ENCODE measurements at regions not wholly inside any gene's neighbourhood (a gene's known extent, or its start where the extent isn't known, plus 50 kb on each side); places are given as distances from the start of the nearest gene placed in this dataset.

DNA sequence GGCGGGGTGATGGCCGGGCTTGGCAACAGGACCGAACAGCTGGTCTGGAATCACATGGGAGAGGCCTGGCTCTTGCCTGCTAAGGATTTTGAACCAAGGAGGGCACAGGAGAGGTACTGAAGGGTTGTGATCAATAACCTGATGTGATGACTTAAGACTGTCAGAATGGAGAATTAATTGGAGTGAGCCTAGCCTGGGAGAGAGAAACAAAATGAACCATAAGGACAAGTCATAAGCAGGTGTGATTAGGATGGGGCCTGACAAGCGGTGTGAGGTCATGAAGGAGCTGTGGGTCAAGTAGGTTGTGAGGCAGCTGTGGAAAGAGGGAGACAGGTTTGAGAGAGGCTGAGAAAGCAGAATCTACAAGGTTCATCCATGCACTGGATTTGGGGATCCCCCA is 104.6 kb downstream of the MED10 start:
- intact Hi-C loops (cut with DNase I) = no loop called here
- WGBS = 78% methylated on average over 4 of the region's 4 CpGs
- ATAC-seq = no peak
- DNase-seq = no peak
- no peak overlapping the region for H3K4me3 ChIP-seq (ENCODE audit: low read length)
- no peak overlapping the region for H3K27ac ChIP-seq (ENCODE audit: low read length)
- H3K9me3 ChIP-seq (ENCODE audit: control insufficient read depth, low read length) = peaks cover 2% of the 10 kb centered on the region
- no peaks in the 10 kb centered on the region for H3K4me1 ChIP-seq (ENCODE audit: control insufficient read depth, insufficient read depth, low read length)
- no peaks in the 10 kb centered on the region for H3K27me3 ChIP-seq (ENCODE audit: control insufficient read depth, insufficient read depth)

DNA sequence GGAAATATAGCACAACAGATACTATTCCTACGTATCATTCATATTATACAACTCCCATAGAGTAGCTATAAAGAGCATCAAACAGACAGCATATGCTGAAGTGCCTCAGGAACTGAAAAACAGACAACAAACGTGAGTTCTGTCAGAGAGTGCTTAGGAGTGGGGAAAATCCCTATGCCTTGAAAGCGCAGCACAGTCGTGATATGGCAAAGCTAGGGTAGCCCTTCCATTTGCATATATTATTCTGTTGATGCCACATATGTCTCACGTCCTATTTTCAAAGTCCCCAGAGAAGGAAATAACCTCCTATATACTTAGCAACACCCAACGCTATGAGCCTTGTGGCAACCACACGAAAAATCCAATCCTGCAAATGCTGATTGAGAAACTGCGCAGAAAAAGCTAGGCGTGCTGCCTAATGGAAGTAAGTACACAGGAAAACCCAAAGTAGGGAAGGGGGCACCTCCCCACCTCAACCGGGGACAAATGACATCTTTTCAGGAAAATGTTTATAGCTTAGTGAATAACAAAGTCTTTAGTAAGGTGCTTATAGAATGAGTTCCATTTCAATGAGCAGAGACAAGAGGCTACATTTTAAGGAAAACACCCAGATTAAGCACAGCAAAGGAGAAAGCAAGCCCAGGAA is 105.1 kb downstream of the MED10 start:
- Histone ChIP-seq H3K4me3 (ENCODE audit: low read length) (no peak overlapping the region), H3K27me3 (ENCODE audit: control insufficient read depth, insufficient read depth) (no peaks in the 10 kb centered on the region), H3K4me1 (ENCODE audit: control insufficient read depth, insufficient read depth, low read length) (no peaks in the 10 kb centered on the region), H3K9me3 (ENCODE audit: control insufficient read depth, low read length) (peaks cover 2% of the 10 kb centered on the region), H3K27ac (ENCODE audit: low read length) (no peak overlapping the region)
- no peak for ATAC-seq
- WGBS = 79% methylated on average over 10 of the region's 10 CpGs
- intact Hi-C loops (cut with DNase I) = no loop called here
- DNase-seq = no peak

DNA sequence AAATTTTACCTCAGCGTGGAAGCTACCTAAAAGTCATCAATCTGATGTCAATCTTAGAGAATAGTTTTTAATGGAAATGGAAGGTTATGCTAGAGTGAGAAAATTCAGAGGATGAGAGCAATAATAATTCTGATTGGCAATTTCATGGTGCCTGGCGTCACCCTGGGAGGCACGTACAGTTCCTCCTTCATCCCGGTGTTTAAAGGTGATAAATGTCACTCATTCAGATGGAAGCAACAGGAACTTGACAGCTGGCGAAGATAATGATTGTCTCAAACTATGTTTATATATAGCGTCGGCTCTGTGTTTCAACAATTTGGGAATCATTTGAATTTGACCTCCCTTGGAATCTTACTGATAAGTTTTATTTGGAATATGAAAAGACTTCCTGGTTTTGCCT is 108.4 kb downstream of the MED10 start:
- no peak overlapping the region for H3K27ac ChIP-seq (ENCODE audit: low read length)
- peaks cover 11% of the 10 kb centered on the region for H3K9me3 ChIP-seq (ENCODE audit: control insufficient read depth, low read length)
- H3K4me1 ChIP-seq (ENCODE audit: control insufficient read depth, insufficient read depth, low read length) = no peaks in the 10 kb centered on the region
- H3K27me3 ChIP-seq (ENCODE audit: control insufficient read depth, insufficient read depth) = no peaks in the 10 kb centered on the region
- 64% methylated on average over 7 of the region's 7 CpGs for WGBS
- no peak for ATAC-seq
- H3K4me3 ChIP-seq (ENCODE audit: low read length) = no peak overlapping the region
- no peak for DNase-seq
- intact Hi-C loops (cut with DNase I) = no loop called here

DNA sequence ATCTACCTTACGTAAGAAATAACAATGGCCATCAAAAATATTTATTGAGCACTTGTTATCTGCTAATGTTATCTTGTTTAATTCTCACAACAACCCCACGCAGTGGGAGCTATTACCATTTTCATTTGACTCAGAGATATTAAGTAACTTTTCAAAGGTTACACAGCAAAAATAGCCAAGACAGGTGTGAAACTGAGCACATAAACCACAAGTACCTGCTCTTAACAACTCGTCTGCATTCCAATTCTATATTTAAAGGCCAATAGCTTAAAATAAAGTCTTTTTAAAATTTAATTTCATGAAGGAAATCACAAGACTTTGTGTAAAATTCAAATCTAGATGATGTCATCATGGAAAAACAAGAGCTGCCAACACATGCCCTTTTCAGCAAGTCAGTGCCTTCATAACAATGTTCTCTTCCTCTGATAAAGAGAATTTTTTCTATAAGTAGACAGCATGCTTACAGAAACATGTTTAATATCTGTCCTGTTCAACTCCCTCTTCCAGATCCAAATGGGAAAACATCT is 111.6 kb downstream of the MED10 start:
- no peak for ATAC-seq
- WGBS = 59% methylated on average over 3 of the region's 3 CpGs
- DNase-seq = no peak

DNA sequence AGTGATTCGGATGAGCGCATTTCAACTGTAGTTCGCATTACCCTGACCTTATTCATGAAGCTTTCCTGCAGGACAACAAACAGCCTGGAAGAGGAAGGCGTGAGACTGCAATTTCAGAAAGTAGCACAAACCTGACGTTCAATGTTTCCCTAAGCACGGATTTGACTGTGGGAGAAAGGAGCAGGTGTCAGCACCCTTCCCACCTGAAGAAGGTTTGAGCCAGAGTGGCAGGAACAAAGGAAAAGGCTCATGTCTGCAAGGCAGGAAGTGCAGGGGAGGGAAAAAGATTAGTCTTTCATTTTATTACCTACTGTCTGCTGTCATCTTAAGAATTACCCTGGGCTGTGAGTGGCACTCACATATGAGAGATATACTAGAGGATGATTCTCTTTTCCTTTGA is 114.0 kb downstream of the MED10 start:
- intact Hi-C loops (cut with DNase I) = no loop called here
- no peak overlapping the region for H3K4me3 ChIP-seq (ENCODE audit: low read length)
- ATAC-seq = no peak
- no peaks in the 10 kb centered on the region for H3K27me3 ChIP-seq (ENCODE audit: control insufficient read depth, insufficient read depth)
- no peak overlapping the region for H3K27ac ChIP-seq (ENCODE audit: low read length)
- peaks cover 14% of the 10 kb centered on the region for H3K9me3 ChIP-seq (ENCODE audit: control insufficient read depth, low read length)
- no peaks in the 10 kb centered on the region for H3K4me1 ChIP-seq (ENCODE audit: control insufficient read depth, insufficient read depth, low read length)
- DNase-seq = no peak
- WGBS = 81% methylated on average over 6 of the region's 6 CpGs

More for the DNA sequence above, 111.6 kb downstream of the MED10 start:
- no peaks in the 10 kb centered on the region for H3K27me3 ChIP-seq (ENCODE audit: control insufficient read depth, insufficient read depth)
- no peaks in the 10 kb centered on the region for H3K4me1 ChIP-seq (ENCODE audit: control insufficient read depth, insufficient read depth, low read length)
- no peak overlapping the region for H3K4me3 ChIP-seq (ENCODE audit: low read length)
- intact Hi-C loops (cut with DNase I) = no loop called here
- peaks cover 11% of the 10 kb centered on the region for H3K9me3 ChIP-seq (ENCODE audit: control insufficient read depth, low read length)
- no peak overlapping the region for H3K27ac ChIP-seq (ENCODE audit: low read length)

DNA sequence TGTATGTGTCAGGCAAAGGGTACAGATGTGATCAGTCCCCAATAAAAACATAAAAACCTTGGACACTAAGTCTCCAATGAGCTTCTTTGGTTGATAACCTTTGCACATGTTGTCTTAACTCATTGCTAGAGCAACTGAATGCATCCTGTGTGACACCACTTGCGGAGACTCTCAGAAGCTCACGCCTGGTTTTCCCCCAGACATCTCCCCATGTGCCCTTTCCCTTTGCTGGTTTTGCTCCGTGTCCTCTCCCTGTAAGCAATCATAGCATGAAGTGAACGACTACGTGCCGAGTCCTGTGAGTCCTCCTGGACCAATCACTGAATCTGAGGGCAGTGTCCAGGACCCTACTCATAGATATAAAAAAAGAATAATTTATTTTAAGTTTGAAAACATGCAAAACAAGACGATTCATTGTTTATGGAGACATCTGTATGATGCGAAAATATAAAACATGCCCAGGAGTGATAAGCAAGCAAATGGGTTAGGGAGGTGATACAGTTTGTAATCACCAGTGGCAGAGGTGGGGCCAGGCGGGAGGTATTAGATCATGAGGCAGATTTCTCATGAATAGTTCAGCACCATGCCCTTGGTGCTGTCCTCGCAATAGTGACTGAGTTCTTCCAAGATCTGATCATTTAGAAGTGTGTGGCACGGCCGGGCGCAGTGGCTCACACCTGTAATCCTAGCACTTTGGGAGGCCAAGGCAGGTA is 115.5 kb downstream of the MED10 start:
- WGBS = 84% methylated on average over 13 of the region's 13 CpGs
- no peak overlapping the region for H3K4me3 ChIP-seq (ENCODE audit: low read length)
- H3K4me1 ChIP-seq (ENCODE audit: control insufficient read depth, insufficient read depth, low read length) = no peaks in the 10 kb centered on the region
- intact Hi-C loops (cut with DNase I) = no loop called here
- DNase-seq (no peak), ATAC-seq (no peak)
- H3K27me3 ChIP-seq (ENCODE audit: control insufficient read depth, insufficient read depth) = no peaks in the 10 kb centered on the region
- H3K9me3 ChIP-seq (ENCODE audit: control insufficient read depth, low read length) = peaks cover 14% of the 10 kb centered on the region
- H3K27ac ChIP-seq (ENCODE audit: low read length) = no peak overlapping the region

DNA sequence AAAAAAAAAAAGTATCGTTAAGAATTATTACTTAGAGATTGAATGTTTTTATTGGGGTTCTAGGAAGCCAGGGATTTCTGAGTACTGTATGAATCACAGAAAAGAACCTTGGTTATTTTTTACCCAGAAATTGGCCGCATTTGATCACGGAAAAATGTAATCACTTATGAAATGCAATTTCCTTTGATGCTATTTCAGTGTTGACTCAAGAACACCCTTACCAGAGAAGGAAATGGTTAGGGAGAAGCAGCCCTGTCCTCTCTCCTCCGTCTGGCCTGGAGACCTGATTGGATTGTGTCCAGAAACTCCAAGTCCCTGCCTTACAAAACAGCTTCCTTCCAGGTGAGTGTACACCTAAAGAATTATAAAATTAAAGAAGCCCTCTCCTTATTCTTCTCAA is 116.7 kb downstream of the MED10 start:
- H3K4me1 ChIP-seq (ENCODE audit: control insufficient read depth, insufficient read depth, low read length) = no peaks in the 10 kb centered on the region
- H3K27ac ChIP-seq (ENCODE audit: low read length) = no peak overlapping the region
- DNase-seq (no peak), ATAC-seq (no peak)
- WGBS = 62% methylated on average over 4 of the region's 4 CpGs
- peaks cover 12% of the 10 kb centered on the region for H3K9me3 ChIP-seq (ENCODE audit: control insufficient read depth, low read length)
- H3K27me3 ChIP-seq (ENCODE audit: control insufficient read depth, insufficient read depth) = no peaks in the 10 kb centered on the region
- H3K4me3 ChIP-seq (ENCODE audit: low read length) = no peak overlapping the region
- intact Hi-C loops (cut with DNase I) = no loop called here

DNA sequence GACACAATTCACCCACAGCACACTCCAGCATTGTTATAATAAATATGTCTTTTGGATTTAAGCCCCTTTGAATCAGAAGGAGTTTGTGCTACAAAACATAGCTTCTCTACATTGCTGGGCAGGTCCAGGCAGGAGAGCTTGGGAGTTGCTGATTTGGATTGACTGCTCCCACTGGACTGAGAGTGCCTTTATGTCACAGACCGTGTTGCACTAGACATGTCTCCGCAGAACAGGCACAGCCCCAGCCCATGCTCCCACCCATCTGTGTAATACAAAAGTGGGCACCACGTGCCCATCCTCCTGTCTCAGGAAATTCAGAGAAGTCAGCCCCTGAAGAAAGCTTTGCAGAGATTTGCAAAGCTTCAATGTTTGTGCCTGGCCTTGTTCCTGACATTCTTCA is 117.1 kb downstream of the MED10 start:
- H3K27ac ChIP-seq (ENCODE audit: low read length) = no peak overlapping the region
- H3K4me3 ChIP-seq (ENCODE audit: low read length) = no peak overlapping the region
- ATAC-seq (no peak), DNase-seq (no peak)
- 70% methylated on average over 3 of the region's 3 CpGs for WGBS
- no peaks in the 10 kb centered on the region for H3K27me3 ChIP-seq (ENCODE audit: control insufficient read depth, insufficient read depth)
- intact Hi-C loops (cut with DNase I) = no loop called here
- no peaks in the 10 kb centered on the region for H3K4me1 ChIP-seq (ENCODE audit: control insufficient read depth, insufficient read depth, low read length)
- H3K9me3 ChIP-seq (ENCODE audit: control insufficient read depth, low read length) = peaks cover 10% of the 10 kb centered on the region

DNA sequence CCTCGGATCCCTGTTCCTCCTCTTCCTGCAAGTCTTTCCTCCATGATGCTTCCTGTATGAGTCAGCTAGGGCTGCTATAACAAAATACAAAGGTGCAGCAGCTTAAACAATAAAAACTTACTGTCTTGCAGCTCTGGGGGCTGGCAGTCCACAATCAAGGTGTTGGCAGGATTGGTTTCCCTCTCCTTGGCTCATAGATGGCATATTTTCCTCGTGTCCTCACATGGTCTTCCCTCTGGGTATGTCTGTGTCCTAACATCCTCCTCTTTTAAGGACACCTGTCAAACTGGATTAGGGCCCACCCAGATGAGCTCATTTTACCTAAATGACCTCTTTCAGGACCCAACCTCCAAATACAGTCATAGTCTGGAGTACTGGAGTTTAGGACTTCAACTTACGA is 117.5 kb downstream of the MED10 start:
- DNase-seq (no peak), ATAC-seq (no peak)
- no peaks in the 10 kb centered on the region for H3K27me3 ChIP-seq (ENCODE audit: control insufficient read depth, insufficient read depth)
- H3K27ac ChIP-seq (ENCODE audit: low read length) = no peak overlapping the region
- peaks cover 9% of the 10 kb centered on the region for H3K9me3 ChIP-seq (ENCODE audit: control insufficient read depth, low read length)
- WGBS = 50% methylated on average over 3 of the region's 3 CpGs
- intact Hi-C loops (cut with DNase I) = no loop called here
- H3K4me1 ChIP-seq (ENCODE audit: control insufficient read depth, insufficient read depth, low read length) = no peaks in the 10 kb centered on the region
- no peak overlapping the region for H3K4me3 ChIP-seq (ENCODE audit: low read length)

DNA sequence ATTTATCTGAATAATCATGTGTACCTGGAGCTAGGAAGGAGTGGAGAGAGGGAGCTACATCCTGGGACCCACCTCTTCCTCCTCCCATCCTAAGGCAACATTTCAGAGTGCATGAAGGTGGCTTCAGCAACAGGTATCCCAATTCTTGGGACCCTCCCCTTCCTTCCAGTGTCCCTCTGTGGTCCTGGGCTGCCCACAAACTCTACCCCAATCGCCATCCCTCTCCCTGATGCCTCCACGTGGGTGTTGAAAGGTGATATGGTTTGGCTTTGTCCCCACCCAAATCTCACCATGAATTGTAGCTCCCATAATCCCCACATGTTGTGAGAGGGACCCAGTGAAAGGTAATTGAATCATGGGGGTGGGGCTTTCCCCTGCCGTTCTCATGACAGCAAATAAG is 121.4 kb downstream of the MED10 start:
- ATAC-seq = no peak
- 45% methylated on average over 3 of the region's 3 CpGs for WGBS

DNA sequence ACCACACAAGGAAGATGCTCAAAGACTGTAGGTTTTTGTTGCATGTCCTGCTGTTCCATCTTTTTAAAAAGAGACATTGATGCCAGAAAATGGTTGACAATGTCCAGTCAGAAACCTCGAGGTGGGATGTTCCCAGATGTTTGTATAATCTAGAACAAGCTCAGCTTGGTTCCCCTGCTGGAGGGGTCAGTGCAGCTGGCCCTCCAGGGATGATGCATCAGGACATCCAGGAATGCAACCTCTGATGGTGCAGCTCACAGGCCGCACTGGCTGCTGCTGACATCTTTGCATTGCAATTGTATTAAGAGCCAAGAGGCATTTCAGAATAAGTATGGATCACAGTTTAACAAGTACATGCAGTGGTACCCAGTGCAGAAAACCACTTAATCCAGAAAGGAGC is 122.4 kb downstream of the MED10 start:
- intact Hi-C loops (cut with DNase I) = no loop called here
- ATAC-seq = no peak
- WGBS = 18% methylated on average over 2 of the region's 2 CpGs

More for the DNA sequence above, 121.4 kb downstream of the MED10 start:
- intact Hi-C loops (cut with DNase I) = no loop called here
- Histone ChIP-seq H3K4me1 (ENCODE audit: control insufficient read depth, insufficient read depth, low read length) (no peaks in the 10 kb centered on the region), H3K27ac (ENCODE audit: low read length) (no peak overlapping the region), H3K4me3 (ENCODE audit: low read length) (no peak overlapping the region), H3K9me3 (ENCODE audit: control insufficient read depth, low read length) (peaks cover 6% of the 10 kb centered on the region), H3K27me3 (ENCODE audit: control insufficient read depth, insufficient read depth) (no peaks in the 10 kb centered on the region)
- DNase-seq = no peak

More for the DNA sequence above, 122.4 kb downstream of the MED10 start:
- Histone ChIP-seq H3K27me3 (ENCODE audit: control insufficient read depth, insufficient read depth) (no peaks in the 10 kb centered on the region), H3K4me1 (ENCODE audit: control insufficient read depth, insufficient read depth, low read length) (no peaks in the 10 kb centered on the region), H3K9me3 (ENCODE audit: control insufficient read depth, low read length) (peaks cover 4% of the 10 kb centered on the region), H3K4me3 (ENCODE audit: low read length) (no peak overlapping the region), H3K27ac (ENCODE audit: low read length) (no peak overlapping the region)
- DNase-seq = no peak
